Astrocyte (in vitro differentiated cells and primary cell): ENCODE measurements at regions not wholly inside any gene's neighbourhood (a gene's known extent, or its start where the extent isn't known, plus 50 kb on each side); places are given as distances from the start of the nearest gene placed in this dataset.

Experiments used
- EZH2 ChIP-seq: IDR thresholded peaks from 2 replicates; pipeline ENCODE4 v1.6.1; 2012; ENCODE audit warnings: mild to moderate bottlenecking, low read length, inconsistent platforms; ENCODE audit not compliant: insufficient read depth
- TF ChIP-seq, protein P1 (sequence below): IDR thresholded peaks from 2 replicates; pipeline ENCODE4 v1.5.1; 2011; ENCODE audit warnings: low read depth, mild to moderate bottlenecking, inconsistent platforms, low read length, moderate library complexity; ENCODE audit not compliant: insufficient read depth

DNA sequence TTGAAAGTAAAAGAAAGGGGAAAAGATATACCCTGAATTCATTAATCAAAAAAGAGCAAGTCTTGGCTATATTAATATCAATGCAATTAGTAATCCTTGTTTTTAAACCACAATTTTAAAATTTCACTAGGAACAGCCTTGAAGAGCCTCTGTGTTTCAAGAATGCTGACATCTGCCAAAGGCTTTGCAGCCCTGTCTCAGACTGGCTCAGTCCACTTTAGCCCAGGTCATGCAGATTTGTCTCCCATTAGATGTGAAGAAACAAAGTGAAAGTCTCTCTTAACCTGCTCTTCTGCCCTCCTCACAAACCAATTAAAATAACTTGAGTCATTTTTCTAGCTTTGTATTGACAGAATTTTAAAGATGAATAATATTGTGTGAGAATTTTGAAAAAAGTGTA lies 102.7 kb upstream of the CARMIL1 start:
- TF ChIP-seq, protein P1, sequence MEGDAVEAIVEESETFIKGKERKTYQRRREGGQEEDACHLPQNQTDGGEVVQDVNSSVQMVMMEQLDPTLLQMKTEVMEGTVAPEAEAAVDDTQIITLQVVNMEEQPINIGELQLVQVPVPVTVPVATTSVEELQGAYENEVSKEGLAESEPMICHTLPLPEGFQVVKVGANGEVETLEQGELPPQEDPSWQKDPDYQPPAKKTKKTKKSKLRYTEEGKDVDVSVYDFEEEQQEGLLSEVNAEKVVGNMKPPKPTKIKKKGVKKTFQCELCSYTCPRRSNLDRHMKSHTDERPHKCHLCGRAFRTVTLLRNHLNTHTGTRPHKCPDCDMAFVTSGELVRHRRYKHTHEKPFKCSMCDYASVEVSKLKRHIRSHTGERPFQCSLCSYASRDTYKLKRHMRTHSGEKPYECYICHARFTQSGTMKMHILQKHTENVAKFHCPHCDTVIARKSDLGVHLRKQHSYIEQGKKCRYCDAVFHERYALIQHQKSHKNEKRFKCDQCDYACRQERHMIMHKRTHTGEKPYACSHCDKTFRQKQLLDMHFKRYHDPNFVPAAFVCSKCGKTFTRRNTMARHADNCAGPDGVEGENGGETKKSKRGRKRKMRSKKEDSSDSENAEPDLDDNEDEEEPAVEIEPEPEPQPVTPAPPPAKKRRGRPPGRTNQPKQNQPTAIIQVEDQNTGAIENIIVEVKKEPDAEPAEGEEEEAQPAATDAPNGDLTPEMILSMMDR, result no peak
- no peak for TF ChIP-seq EZH2
